Lower leg skin (tissue), 3 donors: ENCODE measurements at regions not wholly inside any gene's neighbourhood (a gene's known extent, or its start where the extent isn't known, plus 50 kb on each side); places are given as distances from the start of the nearest gene placed in this dataset.

Experiments used
- CTCF ChIP-seq, 3 donors: fragments of 450-650 bp; IDR thresholded peaks; one replicate each; pipeline ENCODE4 v1.5.1; 2016; ENCODE audit warnings: antibody characterized with exemption in 3 of 3, mild to moderate bottlenecking in 3 of 3, moderate library complexity in 2 of 3
- POLR2A ChIP-seq, 2 donors: fragments of 450-650 bp; IDR thresholded peaks; one replicate each; pipeline ENCODE4 v1.6.1; 2016 to 2017; ENCODE audit warnings: antibody characterized with exemption in 2 of 2, mild to moderate bottlenecking in 1 of 2, moderate library complexity in 1 of 2

- TF ChIP-seq CTCF (IDR thresholded peaks at IDR 0.05) (no peak), POLR2A (IDR thresholded peaks at IDR 0.05) (no peak)
Measured at GRCh38 chr5:103764403-103764802, 201.8 kb upstream of the NUDT12 start.
